NCI-H446 (cell line): ENCODE measurements at regions not wholly inside any gene's neighbourhood (a gene's known extent, or its start where the extent isn't known, plus 50 kb on each side); places are given as distances from the start of the nearest gene placed in this dataset.
"Not testable (repeated sequence)": the region's sequence is repeated elsewhere in the genome, so short reads cannot be mapped to it uniquely, and the experiment has no call there.

ENCODE experiments used
- DNase-seq, 2 experiments: peaks; one replicate each; lab custom pipeline; 2025; lab: John Stamatoyannopoulos, UW

DNA sequence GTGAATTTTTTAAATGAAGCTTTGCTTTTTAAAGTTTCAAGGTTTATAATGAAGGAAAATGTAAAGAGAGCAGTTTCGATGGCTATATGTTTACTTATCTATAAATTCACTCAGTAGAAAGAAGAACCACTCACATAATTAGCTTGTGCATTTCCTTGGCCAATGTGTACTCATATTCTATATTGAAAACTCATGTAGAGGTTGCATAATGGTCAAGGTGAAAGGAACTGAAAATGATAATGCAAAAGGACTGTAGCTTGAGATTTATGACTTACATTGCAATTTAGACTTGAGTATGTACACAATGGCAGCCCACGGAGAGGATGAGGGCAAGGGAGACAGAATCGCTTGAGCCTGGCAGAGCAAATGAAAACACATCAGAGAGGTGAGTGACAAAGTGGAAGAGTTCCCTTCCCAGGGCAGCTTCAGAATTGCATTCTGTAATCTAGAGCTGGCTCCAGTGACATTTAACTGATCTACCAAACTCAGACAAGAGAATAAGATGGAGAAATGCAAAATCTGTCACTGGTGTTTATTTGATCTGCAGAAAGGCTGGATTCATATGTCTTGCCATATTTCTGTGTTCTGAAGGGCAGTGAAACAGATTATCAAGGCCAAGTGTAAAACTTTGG lies 191.8 kb downstream of the TMEM200A start:
- DNase-seq = no peak

DNA sequence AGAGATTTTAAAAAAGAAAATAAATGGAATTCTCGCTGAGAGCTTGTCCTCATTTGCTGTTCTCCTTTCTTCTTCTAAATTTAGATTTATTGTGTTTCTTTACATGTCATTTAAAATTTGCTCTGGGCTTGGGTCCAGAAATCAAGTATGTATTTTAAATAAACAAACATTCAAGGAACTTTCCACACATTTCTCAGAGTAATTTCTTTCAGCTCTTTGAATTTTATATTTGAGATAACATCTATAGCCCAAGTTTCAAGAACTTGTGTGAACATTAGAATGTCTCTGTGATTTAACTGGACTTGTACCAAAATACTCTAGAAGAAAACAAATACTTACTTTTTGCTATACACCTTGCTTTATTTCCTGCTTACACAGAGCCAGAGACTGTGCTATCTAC lies 192.3 kb downstream of the TMEM200A start:
- no peak for DNase-seq

DNA sequence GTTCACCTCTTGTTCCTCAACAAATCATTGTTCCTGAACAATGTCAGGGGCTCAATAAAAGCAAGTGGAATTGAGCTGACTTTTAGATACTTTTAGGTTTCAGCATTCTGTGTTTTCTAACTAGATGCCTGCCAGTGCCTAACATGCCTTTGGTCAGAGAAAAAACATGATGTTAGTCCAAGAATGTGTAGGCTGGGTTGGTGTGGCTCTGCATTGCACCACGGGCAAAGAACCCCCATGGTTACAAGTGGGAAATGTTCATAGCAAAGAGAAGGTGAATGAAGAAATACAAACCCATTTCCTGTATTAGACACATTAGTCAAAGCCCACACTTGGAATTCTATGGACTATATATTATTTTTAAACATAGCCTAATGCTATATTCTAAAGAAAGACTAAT lies 193.3 kb downstream of the TMEM200A start:
- DNase-seq = no peak

DNA sequence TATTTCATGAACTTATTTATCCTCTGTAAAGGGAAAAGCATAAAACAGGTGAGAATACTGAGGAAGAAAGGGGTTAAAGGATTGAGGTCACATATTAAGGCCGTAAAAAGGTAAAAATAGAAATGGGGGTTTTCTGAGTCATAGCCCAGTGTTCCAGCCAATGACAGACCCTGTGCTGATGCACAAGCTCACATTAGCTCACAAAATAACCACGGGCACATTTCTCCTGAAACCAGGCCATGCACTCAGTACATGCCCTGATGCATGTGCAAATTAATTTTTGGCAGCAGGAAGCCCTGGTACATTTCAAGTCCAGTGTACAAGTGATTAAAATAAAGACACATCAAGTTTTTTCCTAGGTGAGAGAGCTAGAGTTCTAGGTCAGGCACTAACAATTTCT lies 194.4 kb downstream of the TMEM200A start:
- no peak for DNase-seq

DNA sequence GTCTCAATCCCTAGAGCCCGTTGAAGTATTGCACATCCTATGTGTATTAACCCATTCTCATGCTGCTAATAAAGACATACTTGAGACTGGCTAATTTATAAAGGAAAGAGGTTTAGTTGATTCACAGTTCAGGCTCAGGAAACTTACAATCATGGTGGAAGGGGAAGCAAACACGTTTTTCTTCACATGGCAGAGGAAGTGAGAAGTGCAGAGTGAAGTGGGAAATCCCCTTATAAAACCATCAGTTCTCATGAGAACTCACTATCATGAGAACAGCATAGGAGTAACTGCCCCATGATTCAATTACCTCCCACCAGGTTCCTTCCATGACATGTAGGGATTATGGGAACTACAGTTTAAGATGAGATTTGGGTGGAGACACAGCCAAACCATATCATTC lies 195.3 kb downstream of the TMEM200A start:
- DNase-seq = not testable (repeated sequence)

DNA sequence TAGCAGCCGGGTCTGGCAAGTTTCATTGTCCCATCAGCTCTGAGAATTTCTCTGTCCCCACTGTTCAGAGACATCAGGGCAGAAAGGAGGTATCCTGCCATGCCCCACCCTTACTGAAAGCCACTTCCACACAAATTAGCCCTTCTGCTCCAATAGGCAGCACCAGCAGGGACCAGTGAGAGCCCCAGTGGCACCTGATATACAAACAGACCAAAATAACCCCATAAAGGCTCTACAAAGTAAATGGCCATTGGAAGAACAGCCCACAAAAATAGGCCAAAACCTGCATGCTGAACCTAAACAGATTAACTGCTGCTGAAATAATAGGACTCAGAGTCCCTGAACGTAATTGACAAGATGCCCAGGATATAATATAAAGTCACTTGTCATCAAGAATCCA lies 199.9 kb downstream of the TMEM200A start:
- DNase-seq = no peak

DNA sequence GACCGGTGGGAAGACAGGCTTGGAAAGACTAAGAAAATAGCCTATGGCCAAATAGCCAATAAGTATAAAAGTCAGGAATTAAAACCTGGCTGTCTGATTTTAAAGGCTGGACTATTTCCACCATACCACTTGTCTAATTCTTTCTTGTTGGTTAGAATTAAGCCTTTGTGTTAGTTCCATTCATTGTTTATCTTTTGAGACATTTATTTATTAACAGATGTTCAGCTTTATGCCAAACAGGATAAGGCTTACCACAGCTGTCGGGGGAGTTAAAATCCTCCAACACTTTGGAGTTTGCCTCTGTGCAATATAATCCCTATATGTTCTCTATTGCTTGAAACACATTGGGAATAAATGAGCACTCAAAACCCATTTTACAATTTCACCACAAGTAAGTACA lies 208.3 kb downstream of the TMEM200A start:
- DNase-seq = no peak

DNA sequence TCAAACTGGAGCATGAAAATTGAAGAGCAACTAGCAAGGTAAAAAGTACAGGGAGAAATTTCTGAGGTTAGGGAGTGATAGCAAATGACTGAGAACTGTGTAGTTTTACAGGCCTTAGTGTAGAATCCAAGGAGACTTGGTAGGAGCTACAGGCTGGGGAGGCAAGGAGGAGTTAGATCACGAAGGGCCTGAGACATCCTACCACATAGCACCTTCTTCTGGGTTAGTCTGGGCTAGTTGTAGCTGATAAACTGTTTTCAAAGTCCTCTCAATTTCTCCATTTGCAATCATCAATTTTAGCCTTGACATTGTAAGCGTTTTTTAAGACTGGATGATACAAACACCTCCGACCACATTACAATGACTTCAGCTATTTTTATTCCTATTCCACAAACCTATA lies 209.7 kb downstream of the TMEM200A start:
- DNase-seq = no peak

DNA sequence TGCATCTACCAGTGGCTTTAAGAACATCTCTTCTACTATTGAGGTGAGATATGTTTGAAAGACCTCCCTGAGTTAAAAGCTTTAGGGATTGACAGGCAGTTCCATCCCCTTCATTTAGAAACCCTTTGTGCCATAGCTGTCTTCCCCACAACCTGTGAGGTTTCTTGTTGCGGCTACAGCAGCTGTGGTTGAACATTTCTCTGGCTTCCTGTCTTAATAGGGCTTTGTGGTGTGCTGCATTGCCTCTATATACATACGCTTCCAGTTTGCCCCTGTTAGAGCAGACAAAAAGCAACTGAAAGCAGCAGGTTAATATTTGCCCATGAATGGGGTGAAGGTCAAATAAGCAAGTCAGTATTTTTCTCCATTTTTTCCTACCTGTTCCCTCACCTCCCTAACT lies 210.2 kb downstream of the TMEM200A start:
- DNase-seq = no peak

DNA sequence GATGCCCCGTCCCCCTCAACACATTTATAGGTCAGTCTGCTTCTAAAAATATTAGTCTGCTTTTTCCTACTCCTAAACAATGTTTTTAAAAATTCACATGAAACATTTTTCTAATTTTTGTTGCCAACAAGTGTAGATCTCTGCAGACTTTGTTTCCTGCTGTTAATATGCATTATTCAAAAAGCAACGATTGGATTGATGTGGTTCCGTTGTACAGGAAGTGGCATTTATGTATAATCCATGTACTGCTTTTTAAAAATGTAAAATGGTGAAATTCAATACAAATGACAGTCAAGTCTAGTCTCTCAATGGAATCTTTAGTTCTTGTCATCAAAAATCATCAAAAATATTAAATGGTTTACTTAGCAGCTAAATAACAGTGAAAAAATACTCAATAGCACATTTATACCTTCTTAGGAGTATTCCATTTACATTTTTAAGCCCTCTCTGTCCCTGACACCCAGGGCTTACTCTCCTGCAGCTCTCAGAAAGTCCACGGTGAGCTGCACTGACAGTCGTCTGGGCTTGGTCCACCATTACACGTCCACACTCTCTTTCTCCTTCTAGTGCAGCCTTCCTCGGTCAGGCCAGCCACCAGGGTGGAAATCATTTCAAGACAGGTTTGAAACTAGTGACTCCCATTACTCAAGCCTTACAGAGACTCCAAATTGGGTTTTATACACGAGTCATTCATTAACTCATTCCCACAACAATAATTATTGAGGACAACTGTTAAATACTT lies 211.5 kb downstream of the TMEM200A start:
- no peak for DNase-seq

DNA sequence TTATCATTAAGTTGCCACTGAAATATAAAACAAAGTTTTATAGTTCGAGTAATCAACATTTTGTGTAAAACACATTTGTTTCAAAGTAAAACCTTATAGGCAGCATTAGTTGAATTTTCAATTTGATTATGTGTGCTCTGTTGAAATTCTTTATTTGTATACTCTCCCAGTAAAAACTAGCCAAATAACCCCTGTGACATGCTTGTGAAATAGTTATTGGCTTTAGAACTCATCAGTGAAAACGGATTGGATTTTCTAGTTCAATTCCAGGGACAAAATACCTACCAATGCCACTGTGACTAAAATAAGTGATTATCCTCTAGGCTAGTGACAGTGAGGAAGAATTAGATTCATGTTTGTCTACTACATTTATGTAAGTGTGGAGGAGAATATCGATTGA lies 212.9 kb downstream of the TMEM200A start:
- DNase-seq = no peak

DNA sequence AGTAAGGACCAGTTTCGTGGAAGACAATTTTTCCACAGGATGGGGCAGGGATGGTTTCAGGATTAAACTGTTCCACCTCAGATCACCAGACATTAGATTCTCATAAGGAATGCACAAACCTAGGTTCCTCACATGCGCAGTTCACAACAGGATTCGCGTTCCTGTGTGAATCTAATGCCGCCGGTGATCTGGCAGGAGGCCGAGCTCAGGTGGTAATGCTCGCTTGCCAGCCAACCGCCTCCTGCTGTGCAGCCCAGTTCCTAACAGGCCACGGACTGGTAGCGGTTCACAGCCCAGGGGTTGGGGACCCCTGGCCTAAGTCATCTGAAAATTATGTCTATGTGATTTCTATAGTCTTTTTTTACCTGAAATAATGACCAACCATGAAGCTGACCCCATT lies 217.5 kb downstream of the TMEM200A start:
- DNase-seq = no peak

DNA sequence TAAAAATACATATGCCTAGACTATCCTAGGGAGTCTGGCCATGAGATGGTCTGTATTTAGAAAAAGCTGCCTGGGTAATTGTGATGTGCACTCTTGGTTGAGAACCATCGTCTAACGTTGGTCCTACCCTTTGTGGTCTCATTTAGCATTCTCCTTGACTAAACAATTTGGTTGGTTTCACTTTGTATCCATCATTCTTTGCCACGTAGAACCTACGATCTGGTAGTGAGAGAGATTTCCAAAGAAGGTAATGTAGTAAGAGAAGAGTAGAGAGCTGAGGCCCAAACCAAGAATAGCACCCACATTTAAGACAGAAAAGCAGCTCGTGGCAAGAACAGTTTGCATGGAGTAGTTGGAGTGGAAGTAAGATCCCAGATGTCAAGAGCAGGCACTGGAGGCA lies 219.8 kb downstream of the TMEM200A start:
- no peak for DNase-seq

DNA sequence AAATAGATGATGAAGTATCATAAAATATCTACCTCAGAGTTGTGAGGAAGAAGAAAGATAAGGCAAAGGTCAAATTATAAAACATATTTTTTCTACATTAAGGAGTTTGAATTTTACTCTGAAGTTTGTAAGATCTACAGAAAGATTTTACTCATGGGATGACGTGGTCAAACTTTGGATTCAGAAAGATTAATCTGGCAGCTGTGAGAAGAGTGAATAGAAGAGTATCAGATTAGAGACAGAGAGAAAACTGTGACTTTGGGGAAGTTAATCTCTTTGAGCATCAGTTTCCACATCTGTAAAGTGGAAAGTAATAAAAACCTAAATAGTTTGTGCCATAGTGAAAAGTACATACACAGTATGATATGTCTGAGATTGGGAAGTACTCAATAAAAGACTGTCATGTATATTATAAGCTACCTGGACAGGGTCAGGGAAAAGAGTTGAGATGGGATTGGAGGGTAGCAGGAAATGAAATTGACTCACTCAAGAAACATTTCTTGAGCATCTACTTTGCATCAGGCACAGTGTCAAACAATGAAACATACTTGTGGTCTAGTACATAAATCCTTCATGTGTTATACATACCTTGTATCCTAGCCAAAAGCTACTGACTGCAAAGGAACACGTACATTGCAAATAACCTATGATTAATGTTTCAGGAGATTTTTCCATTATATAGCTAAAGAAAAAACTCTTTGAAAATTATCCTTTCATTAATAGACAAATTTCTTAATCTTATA lies 222.1 kb downstream of the TMEM200A start:
- no peak for DNase-seq

DNA sequence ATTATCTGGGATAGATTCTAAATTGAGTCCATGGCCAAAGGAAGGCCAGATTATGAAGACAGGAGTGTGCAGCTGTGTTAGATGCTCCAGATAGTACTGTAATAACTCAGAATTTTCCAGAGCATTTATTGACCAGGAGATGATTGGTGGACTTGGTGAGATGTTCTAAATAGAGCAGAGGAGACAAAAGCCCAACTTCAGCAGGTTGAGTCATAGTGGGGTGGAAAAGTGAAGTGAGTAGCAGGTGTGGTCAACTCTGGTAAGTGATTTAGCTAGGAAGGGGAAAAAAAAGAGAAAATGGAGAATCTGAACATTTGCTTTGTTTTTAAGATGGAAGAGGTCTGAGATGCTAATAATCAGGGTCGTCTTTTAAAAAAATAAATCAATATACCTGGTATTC lies 227.4 kb downstream of the TMEM200A start:
- no peak for DNase-seq

DNA sequence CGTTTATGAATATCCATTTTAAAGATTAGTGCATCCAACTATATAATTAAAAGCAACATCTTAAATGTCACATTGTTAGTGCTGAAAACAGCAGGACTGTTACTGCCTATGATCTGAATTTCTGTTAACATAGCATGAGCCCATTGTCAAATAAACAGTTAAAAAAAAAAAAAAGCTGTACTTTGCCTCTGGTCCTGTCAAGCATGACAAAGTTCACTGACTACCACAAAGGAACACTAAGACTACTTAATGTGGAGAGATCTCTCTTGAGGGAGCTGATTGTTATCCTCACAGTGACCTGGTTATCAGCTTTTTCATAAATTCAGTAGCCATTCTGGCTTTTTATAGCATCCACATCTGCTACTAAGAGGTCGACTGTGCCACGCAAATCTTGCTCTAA lies 228.1 kb downstream of the TMEM200A start:
- DNase-seq = no peak

DNA sequence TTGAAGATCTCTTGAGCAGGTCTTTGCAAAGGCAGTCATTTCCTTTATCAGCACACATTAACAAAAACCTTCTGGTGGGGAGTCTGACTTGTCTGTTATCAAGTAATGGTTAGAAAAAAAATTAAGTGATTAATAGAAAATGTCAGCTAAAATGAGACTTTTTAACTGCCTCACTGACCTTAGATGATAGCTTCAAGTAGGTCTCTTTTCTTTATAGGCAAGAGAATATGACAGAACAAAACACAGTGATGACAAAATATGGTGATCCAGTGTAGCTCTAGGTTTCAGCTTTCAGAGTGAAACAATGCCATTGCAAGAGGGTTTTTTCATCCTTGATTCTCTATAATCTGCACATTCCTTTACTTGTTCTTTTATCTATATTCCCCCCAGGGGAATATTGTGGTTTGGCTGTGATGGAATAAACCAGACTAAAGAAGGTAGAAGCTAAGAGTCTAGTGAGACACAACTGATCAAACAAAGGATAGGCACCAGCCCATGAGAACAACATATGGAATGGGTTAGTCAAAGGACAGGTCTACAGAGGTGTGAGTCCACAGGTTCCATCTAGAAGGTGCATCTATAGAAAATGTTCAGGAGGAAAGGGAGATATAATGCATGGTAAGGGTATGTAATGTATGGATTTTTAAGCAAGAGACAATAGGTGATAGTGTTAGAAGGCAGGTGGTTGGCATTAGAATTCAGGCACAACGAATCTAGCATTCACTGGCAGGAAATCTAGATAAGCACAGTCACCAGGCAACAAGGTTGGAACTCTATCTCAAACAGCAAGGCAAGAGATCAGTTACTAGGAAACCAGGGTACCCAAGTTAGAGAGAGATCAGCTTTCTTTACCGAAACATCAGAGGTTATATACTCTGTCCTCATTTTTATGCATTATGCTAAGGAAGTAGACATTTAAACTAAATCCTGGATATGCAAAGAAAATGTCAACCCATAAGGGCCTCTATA lies 228.9 kb upstream of the SMLR1 start:
- DNase-seq = no peak

DNA sequence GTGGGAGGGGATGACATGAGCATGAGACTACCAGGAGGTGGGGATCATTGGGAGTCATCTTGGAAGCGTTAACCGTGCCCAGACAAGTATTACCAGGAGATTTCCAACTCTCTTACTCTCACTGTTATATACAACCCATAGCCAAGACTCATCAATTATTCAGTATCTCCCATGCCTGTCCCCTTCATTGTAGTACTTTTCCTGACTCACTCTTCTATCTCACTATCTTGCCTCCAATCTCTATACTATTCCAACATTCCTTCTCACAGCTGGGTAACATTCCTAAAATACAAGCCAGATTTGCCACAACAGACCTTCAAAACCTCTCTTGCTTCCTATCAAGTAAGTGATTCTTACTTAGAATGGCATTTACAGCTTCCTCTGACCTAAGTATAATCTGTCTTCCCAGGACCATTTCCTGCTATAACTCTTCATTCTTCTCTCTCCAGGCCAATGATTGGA lies 226.3 kb upstream of the SMLR1 start:
- no peak for DNase-seq

DNA sequence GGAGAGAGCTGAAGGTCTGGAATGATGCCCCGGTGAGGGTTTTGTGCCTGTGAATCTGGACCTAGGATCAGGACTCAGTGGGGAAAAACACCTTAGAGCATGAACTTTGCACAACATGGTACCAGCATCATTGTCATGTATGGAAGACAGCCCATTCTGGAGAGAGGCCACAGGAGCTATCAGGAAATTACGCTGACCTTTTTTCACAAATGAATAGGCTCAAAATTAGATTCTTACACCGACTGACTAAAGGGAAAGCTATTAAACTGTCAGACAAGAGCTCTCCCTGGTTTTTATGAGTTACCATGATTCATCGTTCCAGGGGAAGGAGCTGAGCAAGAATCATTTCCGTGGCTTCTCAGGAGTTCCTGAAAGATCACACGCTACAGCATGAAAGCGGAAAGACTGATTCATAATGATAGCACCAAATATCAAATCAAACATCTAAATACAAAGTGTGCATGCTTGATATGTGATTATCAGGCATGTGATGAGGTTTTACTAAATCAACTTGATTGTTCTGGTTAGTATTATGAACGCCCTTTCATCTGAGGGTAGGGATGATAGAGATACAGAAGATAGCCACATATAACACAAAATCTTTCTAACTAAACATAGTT lies 224.9 kb upstream of the SMLR1 start:
- no peak for DNase-seq

DNA sequence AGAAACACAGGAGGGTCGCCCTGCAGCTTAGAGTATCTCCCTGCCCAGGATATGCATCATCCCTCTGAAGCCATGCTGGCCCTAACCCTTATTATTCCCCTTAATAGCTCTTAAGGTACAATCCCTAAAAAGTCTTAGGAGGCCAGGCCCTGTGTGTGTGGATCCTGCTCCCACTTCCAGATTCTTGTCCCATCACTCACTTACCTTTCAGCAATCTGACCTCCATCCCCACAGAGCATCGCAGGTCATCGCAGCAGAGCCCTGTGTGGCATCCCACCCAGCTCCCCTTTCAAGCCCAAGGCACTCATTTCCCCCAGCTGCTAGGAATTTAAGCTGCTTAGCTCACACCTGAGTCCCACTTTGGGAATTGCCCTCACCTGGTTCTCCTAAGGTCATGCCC lies 223.8 kb upstream of the SMLR1 start:
- no peak for DNase-seq

DNA sequence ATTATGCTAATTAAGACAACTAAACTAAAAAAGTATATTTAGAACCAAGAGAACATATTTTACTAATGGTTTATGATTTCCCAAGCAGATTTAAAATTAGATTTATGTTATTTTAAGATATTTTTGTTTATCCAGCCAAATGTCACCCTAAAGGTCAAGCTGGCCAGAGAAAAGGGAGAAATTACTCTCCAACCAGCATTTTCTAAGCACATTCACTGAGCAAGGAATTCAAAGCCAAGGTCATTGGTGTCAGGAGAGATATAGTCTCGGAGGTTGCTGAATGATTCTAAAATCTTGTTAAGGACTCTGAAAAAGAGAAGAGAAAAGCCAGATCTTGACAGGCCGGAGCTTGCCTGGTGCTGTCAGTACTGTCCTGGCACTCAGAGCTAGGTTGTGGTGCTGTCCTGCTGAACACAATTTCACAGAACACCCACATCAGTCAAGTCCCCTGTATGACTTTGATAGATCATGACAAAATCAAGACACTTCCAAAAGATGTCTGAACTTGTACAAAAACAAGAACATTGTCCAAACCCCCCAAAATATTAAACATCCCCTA lies 222.3 kb upstream of the SMLR1 start:
- DNase-seq = no peak
